HEK293 (cell line): ENCODE measurements at regions not wholly inside any gene's neighbourhood (a gene's known extent, or its start where the extent isn't known, plus 50 kb on each side); places are given as distances from the start of the nearest gene placed in this dataset.
A peak's percentile ranks its signal among the peaks of the same experiment; 100 is the strongest.

Source experiments
- CTCF ChIA-PET: fragments of 350-600 bp; formaldehyde crosslinking; extraction: SDS; loops from one replicate; lab custom pipeline; 2021; ENCODE audit warnings: antibody characterized with exemption; lab: Yijun Ruan, JAX
- POLR2A ChIA-PET: fragments of 300-600 bp; formaldehyde crosslinking; extraction: SDS; loops from one replicate; lab custom pipeline; 2020; ENCODE audit warnings: antibody characterized with exemption, inconsistent platforms; lab: Yijun Ruan, JAX
- H3K27ac ChIP-seq: fragments of 200-500 bp; sonication (Bioruptor generic); 2 replicates; pipeline ENCODE4 v1.5.1; 2014; ENCODE audit warnings: low read depth, low read length, control low read depth, inconsistent platforms; ENCODE audit errors: extremely low read depth
- H3K36me3 ChIP-seq, 2 experiments: fragments of 200-500 bp in 1 of 2; sonication (Bioruptor generic) in 1 of 2; 1 replicate in 1 of 2; 2 replicates in 1 of 2; pipeline ENCODE4 v1.5.1; 2014 to 2017; ENCODE audit warnings: inconsistent platforms in 2 of 2, low read length in 2 of 2; ENCODE audit not compliant: control insufficient read depth in 2 of 2, insufficient read depth in 1 of 2
- H3K4me1 ChIP-seq: fragments of 200-500 bp; sonication (Bioruptor generic); 2 replicates; pipeline ENCODE4 v1.5.1; 2014; ENCODE audit warnings: mild to moderate bottlenecking, low read length, inconsistent platforms; ENCODE audit not compliant: control insufficient read depth, insufficient read depth
- H3K4me3 ChIP-seq: 2 replicates; pipeline ENCODE4 v1.5.1; 2011; ENCODE audit warnings: low read depth, mild to moderate bottlenecking, control low read depth, low read length, moderate library complexity
- H3K9me3 ChIP-seq: fragments of 200-500 bp; sonication (Bioruptor generic); 2 replicates; pipeline ENCODE4 v1.5.1; 2014; ENCODE audit warnings: low read depth, low read length, inconsistent platforms; ENCODE audit not compliant: control insufficient read depth, insufficient read depth
- GFI1B ChIP-seq: fragments of 450-650 bp; formaldehyde crosslinking; IDR thresholded peaks from 2 replicates; pipeline ENCODE4 v1.5.1; 2016; ENCODE audit warnings: missing biosample characterization, missing genetic modification characterization
- ZBTB20 ChIP-seq: fragments of 450-650 bp; formaldehyde crosslinking; IDR thresholded peaks from 2 replicates; pipeline ENCODE4 v1.5.1; 2016; ENCODE audit warnings: missing biosample characterization, missing genetic modification characterization
- ZNF37A ChIP-seq: fragments of 450-650 bp; IDR thresholded peaks from 2 replicates; pipeline ENCODE4 v1.5.1; 2018; ENCODE audit warnings: missing biosample characterization, missing genetic modification characterization
- ZNF426 ChIP-seq: fragments of 450-650 bp; formaldehyde crosslinking; IDR thresholded peaks from 2 replicates; pipeline ENCODE4 v1.5.1; 2017; ENCODE audit warnings: missing biosample characterization, missing genetic modification characterization, mild to moderate bottlenecking, inconsistent platforms, moderate library complexity
- ZNF544 ChIP-seq: fragments of 450-650 bp; formaldehyde crosslinking; IDR thresholded peaks from 2 replicates; pipeline ENCODE4 v1.5.0; 2017; ENCODE audit warnings: missing biosample characterization, missing genetic modification characterization
- ZNF600 ChIP-seq: fragments of 450-650 bp; formaldehyde crosslinking; IDR thresholded peaks from 2 replicates; pipeline ENCODE4 v1.5.1; 2016; ENCODE audit warnings: missing biosample characterization, missing genetic modification characterization
- ZNF837 ChIP-seq: fragments of 450-650 bp; formaldehyde crosslinking; IDR thresholded peaks from 2 replicates; pipeline ENCODE4 v1.5.1; 2016; ENCODE audit warnings: missing biosample characterization, missing genetic modification characterization
- TF ChIP-seq, protein P1 (sequence below): fragments of 450-650 bp; formaldehyde crosslinking; IDR thresholded peaks from 2 replicates; pipeline ENCODE4 v1.5.1; 2016; ENCODE audit warnings: missing biosample characterization, missing genetic modification characterization
- TF ChIP-seq, protein P2 (sequence below): fragments of 450-650 bp; formaldehyde crosslinking; IDR thresholded peaks from 2 replicates; pipeline ENCODE4 v1.5.1; 2016; ENCODE audit warnings: missing biosample characterization, missing genetic modification characterization
- TF ChIP-seq, protein P3 (sequence below): fragments of 450-650 bp; formaldehyde crosslinking; IDR thresholded peaks from 2 replicates; pipeline ENCODE4 v1.5.1; 2017; ENCODE audit warnings: missing biosample characterization, mild to moderate bottlenecking, missing genetic modification characterization, moderate library complexity

DNA sequence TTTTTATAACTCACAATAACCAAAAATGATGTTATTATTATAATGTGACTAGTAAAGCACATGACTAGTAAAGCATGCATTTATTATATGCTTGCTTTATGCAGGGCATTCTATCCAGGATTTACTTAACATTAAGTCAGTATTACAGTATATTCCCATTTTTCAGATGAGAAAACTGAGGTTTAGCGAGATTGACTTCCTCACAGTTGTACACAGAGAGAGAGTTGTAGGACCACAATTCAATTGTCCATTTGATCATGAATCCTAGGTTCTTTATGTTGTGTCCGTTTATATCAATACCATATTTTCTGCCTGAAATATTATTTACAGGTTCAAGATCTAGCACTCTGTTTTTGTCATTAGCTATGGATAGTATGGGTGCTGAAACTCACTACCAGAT, 301.5 kb downstream of the PRL start (continued):
- no peak for TF ChIP-seq GFI1B (tag by site-specific recombination)
- TF ChIP-seq, protein P1, sequence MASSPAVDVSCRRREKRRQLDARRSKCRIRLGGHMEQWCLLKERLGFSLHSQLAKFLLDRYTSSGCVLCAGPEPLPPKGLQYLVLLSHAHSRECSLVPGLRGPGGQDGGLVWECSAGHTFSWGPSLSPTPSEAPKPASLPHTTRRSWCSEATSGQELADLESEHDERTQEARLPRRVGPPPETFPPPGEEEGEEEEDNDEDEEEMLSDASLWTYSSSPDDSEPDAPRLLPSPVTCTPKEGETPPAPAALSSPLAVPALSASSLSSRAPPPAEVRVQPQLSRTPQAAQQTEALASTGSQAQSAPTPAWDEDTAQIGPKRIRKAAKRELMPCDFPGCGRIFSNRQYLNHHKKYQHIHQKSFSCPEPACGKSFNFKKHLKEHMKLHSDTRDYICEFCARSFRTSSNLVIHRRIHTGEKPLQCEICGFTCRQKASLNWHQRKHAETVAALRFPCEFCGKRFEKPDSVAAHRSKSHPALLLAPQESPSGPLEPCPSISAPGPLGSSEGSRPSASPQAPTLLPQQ (tag by site-specific recombination), result no peak
- no peak for TF ChIP-seq ZNF837 (tag by site-specific recombination)
- TF ChIP-seq ZNF544 (tag by site-specific recombination), result no peak
- TF ChIP-seq ZNF37A (tag by site-specific recombination), result no peak

DNA sequence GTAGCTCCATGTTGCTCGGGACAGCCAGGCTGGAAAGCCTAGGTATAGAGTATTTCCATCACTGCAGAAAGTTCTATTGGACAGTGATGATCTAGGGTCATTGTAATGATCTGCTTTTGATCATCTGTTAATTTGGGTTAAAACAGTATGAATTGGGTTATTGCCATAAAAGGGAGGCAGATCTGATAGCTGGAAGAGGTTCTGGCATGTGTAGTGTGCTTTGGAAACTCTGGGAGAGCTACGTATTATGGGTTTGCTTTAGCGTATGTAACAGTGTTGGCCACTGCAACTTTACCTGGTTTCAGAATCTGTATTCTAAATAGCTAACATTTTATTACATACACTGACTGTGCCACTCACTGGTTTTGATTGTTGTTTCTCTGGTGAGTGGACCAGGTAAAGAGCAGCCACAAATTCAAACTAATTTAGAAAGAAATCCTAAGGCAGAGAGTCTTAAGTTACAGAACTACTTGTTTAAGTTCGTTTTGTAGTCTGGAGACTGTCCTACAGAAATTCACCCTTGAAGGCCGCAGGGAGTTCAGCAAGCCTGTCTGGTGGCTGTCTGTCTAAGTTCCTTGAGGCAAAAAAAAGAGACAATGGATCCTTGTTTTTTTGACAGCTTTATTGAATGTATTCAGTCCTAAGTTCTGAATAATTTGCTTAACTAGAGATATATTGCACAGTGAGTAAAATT, 300.3 kb downstream of the PRL start:
- TF ChIP-seq, protein P2, sequence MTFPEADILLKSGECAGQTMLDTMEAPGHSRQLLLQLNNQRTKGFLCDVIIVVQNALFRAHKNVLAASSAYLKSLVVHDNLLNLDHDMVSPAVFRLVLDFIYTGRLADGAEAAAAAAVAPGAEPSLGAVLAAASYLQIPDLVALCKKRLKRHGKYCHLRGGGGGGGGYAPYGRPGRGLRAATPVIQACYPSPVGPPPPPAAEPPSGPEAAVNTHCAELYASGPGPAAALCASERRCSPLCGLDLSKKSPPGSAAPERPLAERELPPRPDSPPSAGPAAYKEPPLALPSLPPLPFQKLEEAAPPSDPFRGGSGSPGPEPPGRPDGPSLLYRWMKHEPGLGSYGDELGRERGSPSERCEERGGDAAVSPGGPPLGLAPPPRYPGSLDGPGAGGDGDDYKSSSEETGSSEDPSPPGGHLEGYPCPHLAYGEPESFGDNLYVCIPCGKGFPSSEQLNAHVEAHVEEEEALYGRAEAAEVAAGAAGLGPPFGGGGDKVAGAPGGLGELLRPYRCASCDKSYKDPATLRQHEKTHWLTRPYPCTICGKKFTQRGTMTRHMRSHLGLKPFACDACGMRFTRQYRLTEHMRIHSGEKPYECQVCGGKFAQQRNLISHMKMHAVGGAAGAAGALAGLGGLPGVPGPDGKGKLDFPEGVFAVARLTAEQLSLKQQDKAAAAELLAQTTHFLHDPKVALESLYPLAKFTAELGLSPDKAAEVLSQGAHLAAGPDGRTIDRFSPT, result no peak
- peak; percentile 48; the same call in 1 of the 2 replicates for TF ChIP-seq ZBTB20 (tag by site-specific recombination)
- peaks cover 22% of the 10 kb centered on the region for H3K4me1 ChIP-seq
- POLR2A ChIA-PET, result interaction anchor here (0.6 to 2.0 kb wide), 2 partner anchors 80 to 403 kb away, joined by 7 to 15 read pairs; partner anchors contain the start of gene SOX4
- H3K4me3 ChIP-seq, result no peak overlapping the region
- no peaks in the 10 kb centered on the region for H3K36me3 ChIP-seq
- CTCF ChIA-PET, result interaction anchor here (0.5 kb wide), 1 partner anchor 294 kb away, joined by 3 read pairs; no protein-coding TSS in a partner anchor
- H3K27ac ChIP-seq, result peak overlapping the region; percentile 71
- no peaks in the 10 kb centered on the region for H3K9me3 ChIP-seq

GRCh38 chr6:21997119-21998037, 299.5 kb downstream of the PRL start:
- no peaks in the 10 kb centered on the region for H3K36me3 ChIP-seq
- TF ChIP-seq ZNF600, result no peak
- TF ChIP-seq, protein P3, sequence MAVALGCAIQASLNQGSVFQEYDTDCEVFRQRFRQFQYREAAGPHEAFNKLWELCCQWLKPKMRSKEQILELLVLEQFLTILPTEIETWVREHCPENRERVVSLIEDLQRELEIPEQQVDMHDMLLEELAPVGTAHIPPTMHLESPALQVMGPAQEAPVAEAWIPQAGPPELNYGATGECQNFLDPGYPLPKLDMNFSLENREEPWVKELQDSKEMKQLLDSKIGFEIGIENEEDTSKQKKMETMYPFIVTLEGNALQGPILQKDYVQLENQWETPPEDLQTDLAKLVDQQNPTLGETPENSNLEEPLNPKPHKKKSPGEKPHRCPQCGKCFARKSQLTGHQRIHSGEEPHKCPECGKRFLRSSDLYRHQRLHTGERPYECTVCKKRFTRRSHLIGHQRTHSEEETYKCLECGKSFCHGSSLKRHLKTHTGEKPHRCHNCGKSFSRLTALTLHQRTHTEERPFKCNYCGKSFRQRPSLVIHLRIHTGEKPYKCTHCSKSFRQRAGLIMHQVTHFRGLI (tag by site-specific recombination), result peak; percentile 41; the same call in 1 of the 2 replicates
- H3K9me3 ChIP-seq, result no peaks in the 10 kb centered on the region
- POLR2A ChIA-PET, result interaction anchor here (0.6 to 2.0 kb wide), 3 partner anchors 81 to 403 kb away, joined by 5 to 15 read pairs (median 7); partner anchors contain the start of gene SOX4
- H3K4me3 ChIP-seq, result no peak overlapping the region
- H3K27ac ChIP-seq, result peak overlapping the region; percentile 71
- H3K4me1 ChIP-seq, result peaks cover 22% of the 10 kb centered on the region
- CTCF ChIA-PET, result interaction anchor here (0.7 to 0.9 kb wide), 2 partner anchors 30 to 910 kb away, joined by 3 to 4 read pairs; no protein-coding TSS in a partner anchor

DNA sequence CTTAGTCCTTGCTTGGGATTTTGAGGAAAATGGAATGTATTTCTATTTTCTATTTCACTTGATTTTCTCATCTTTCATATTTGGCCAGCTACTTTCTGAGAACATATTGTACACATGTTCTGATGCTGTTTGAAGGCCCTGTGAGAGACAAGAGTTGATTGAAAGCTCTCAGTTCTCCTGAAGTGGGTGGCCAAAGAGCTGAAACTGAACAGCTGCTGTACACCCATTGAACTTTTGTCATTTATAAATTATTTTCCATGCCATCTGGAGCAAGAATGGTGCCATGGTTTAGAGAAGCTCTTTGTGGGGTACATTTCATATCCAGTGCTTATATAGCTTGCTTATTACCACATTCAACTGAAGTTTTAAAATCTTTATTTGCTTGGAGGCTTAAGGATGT, 298.3 kb downstream of the PRL start:
- H3K9me3 ChIP-seq, result no peaks in the 10 kb centered on the region
- H3K4me3 ChIP-seq, result no peak overlapping the region
- peaks cover 24% of the 10 kb centered on the region for H3K4me1 ChIP-seq
- no peak overlapping the region; the same call in 1 of the 2 replicates for H3K27ac ChIP-seq
- POLR2A ChIA-PET, result interaction anchor here (1.1 to 3.2 kb wide), 5 partner anchors 45 to 405 kb away, joined by 4 to 27 read pairs (median 5); partner anchors contain the start of gene SOX4
- CTCF ChIA-PET, result interaction anchor here (0.6 to 0.7 kb wide), 3 partner anchors 26 to 405 kb away, joined by 3 to 5 read pairs (median 3); partner anchors contain the start of gene SOX4
- H3K36me3 ChIP-seq, result no peaks in the 10 kb centered on the region
- no peak for TF ChIP-seq ZNF426
